Neural progenitor cell (in vitro differentiated cells): ENCODE measurements at regions not wholly inside any gene's neighbourhood (a gene's known extent, or its start where the extent isn't known, plus 50 kb on each side); places are given as distances from the start of the nearest gene placed in this dataset.

Source experiments
- DNase-seq: peaks from one replicate; pipeline ENCODE4 v3.0.0-alpha.2; 2016; ENCODE audit warnings: low spot score
- H2AFZ ChIP-seq: fragments of 200-600 bp; sonication (generic); replicated peaks from 2 replicates; pipeline ENCODE4 v1.6.1; 2016; ENCODE audit warnings: antibody characterized with exemption
- H3F3A ChIP-seq: fragments of 200-600 bp; sonication (generic); 2 replicates; pipeline ENCODE4 v1.6.1; 2016; ENCODE audit warnings: antibody characterized with exemption, low read depth
- H3K27ac ChIP-seq: fragments of 200-600 bp; sonication (generic); 2 replicates; pipeline ENCODE4 v1.5.1; 2016; ENCODE audit warnings: mild to moderate bottlenecking
- H3K27me3 ChIP-seq: fragments of 200-600 bp; sonication (generic); 2 replicates; pipeline ENCODE4 v1.6.1; 2016; ENCODE audit warnings: mild to moderate bottlenecking, moderate library complexity
- H3K36me3 ChIP-seq: fragments of 200-600 bp; sonication (generic); 2 replicates; pipeline ENCODE4 v1.5.1; 2016
- H3K4me1 ChIP-seq: fragments of 200-600 bp; sonication (generic); 2 replicates; pipeline ENCODE4 v1.6.1; 2016; ENCODE audit warnings: mixed run types
- H3K4me2 ChIP-seq: fragments of 200-600 bp; sonication (generic); 2 replicates; pipeline ENCODE4 v1.6.1; 2016
- H3K4me3 ChIP-seq: fragments of 200-600 bp; sonication (generic); 2 replicates; pipeline ENCODE4 v1.5.1; 2016
- H3K79me2 ChIP-seq: fragments of 200-600 bp; sonication (generic); 2 replicates; pipeline ENCODE4 v1.6.1; 2016; ENCODE audit warnings: low read depth
- H3K9ac ChIP-seq: fragments of 200-600 bp; sonication (generic); 2 replicates; pipeline ENCODE4 v1.6.1; 2016
- H3K9me3 ChIP-seq: fragments of 200-600 bp; sonication (generic); 2 replicates; pipeline ENCODE4 v1.5.1; 2016; ENCODE audit warnings: low read depth
- H4K20me1 ChIP-seq: fragments of 200-600 bp; sonication (generic); 2 replicates; pipeline ENCODE4 v1.6.1; 2016; ENCODE audit warnings: low read depth
- H3K27ac Mint-ChIP-seq: 3 replicates; pipeline ENCODE4 v1.8.0; 2021; ENCODE audit warnings: mixed read lengths
- H3K27me3 Mint-ChIP-seq: 2 replicates; pipeline ENCODE4 v1.8.0; 2022; ENCODE audit warnings: low read depth, mild to moderate bottlenecking, inconsistent platforms, moderate library complexity, mixed read lengths; ENCODE audit not compliant: insufficient read depth
- H3K36me3 Mint-ChIP-seq: 3 replicates; pipeline ENCODE4 v1.8.0; 2021; ENCODE audit warnings: mixed read lengths
- H3K4me1 Mint-ChIP-seq: 3 replicates; pipeline ENCODE4 v1.8.0; 2021; ENCODE audit warnings: mixed read lengths
- H3K4me3 Mint-ChIP-seq: 3 replicates; pipeline ENCODE4 v1.8.0; 2021; ENCODE audit warnings: mild to moderate bottlenecking, moderate library complexity, mixed read lengths
- H3K9me3 Mint-ChIP-seq: 3 replicates; pipeline ENCODE4 v1.8.0; 2020; ENCODE audit warnings: mixed read lengths
- CTCF ChIP-seq: fragments of 200-600 bp; sonication (generic); IDR thresholded peaks from 2 replicates; pipeline ENCODE4 v1.5.1; 2017; ENCODE audit warnings: antibody characterized with exemption, mild to moderate bottlenecking
- EZH2 ChIP-seq: fragments of 200-600 bp; sonication (generic); IDR thresholded peaks from 2 replicates; pipeline ENCODE4 v1.6.1; 2017; ENCODE audit warnings: antibody characterized with exemption, mild to moderate bottlenecking, moderate library complexity
- EZH2phosphoT487 ChIP-seq: fragments of 200-600 bp; sonication (generic); IDR thresholded peaks from 2 replicates; pipeline ENCODE4 v1.6.1; 2017; ENCODE audit warnings: antibody characterized with exemption

GRCh38 chr2:193124815-193125214 lies 930.1 kb upstream of the TMEFF2 start:
- H3K79me2 ChIP-seq: no peaks in the 10 kb centered on the region
- H3K9ac ChIP-seq: no peak overlapping the region
- H3K9me3 ChIP-seq: no peaks in the 10 kb centered on the region
- H3K36me3 ChIP-seq: no peaks in the 10 kb centered on the region
- Mint-ChIP-seq H3K4me3 (no peak overlapping the region), H3K27me3 (no peaks in the 10 kb centered on the region), H3K4me1 (no peaks in the 10 kb centered on the region), H3K27ac (no peak overlapping the region), H3K36me3 (no peaks in the 10 kb centered on the region), H3K9me3 (no peaks in the 10 kb centered on the region)
- no peaks in the 10 kb centered on the region for H3F3A ChIP-seq
- DNase-seq: no peak
- H3K27me3 ChIP-seq: no peaks in the 10 kb centered on the region
- no peak for TF ChIP-seq EZH2
- no peak for TF ChIP-seq EZH2phosphoT487
- no peak for TF ChIP-seq CTCF
- no peak overlapping the region for H2AFZ ChIP-seq
- no peak overlapping the region for H3K4me2 ChIP-seq
- no peaks in the 10 kb centered on the region for H4K20me1 ChIP-seq
- H3K4me1 ChIP-seq: no peaks in the 10 kb centered on the region
- H3K27ac ChIP-seq: no peak overlapping the region
- no peak overlapping the region for H3K4me3 ChIP-seq

GRCh38 chr2:193114827-193115226 lies 920.1 kb upstream of the TMEFF2 start:
- H3K27ac Mint-ChIP-seq: no peak overlapping the region
- H3K27ac ChIP-seq: no peak overlapping the region
- H3K36me3 Mint-ChIP-seq: no peaks in the 10 kb centered on the region
- no peak overlapping the region for H3K4me3 ChIP-seq
- H4K20me1 ChIP-seq: peaks cover 5% of the 10 kb centered on the region
- peaks cover 7% of the 10 kb centered on the region for H3F3A ChIP-seq
- no peaks in the 10 kb centered on the region for H3K4me1 ChIP-seq
- no peak overlapping the region for H3K4me3 Mint-ChIP-seq
- H3K36me3 ChIP-seq: no peaks in the 10 kb centered on the region
- H3K9ac ChIP-seq: no peak overlapping the region
- H3K27me3 ChIP-seq: peaks cover 5% of the 10 kb centered on the region
- TF ChIP-seq EZH2phosphoT487 (no peak), CTCF (no peak), EZH2 (no peak)
- no peaks in the 10 kb centered on the region for H3K27me3 Mint-ChIP-seq
- H3K4me1 Mint-ChIP-seq: peaks cover 2% of the 10 kb centered on the region
- no peaks in the 10 kb centered on the region for H3K79me2 ChIP-seq
- no peak overlapping the region for H3K4me2 ChIP-seq
- no peak for DNase-seq
- no peak overlapping the region for H2AFZ ChIP-seq
- H3K9me3 Mint-ChIP-seq: no peaks in the 10 kb centered on the region
- no peaks in the 10 kb centered on the region for H3K9me3 ChIP-seq

DNA sequence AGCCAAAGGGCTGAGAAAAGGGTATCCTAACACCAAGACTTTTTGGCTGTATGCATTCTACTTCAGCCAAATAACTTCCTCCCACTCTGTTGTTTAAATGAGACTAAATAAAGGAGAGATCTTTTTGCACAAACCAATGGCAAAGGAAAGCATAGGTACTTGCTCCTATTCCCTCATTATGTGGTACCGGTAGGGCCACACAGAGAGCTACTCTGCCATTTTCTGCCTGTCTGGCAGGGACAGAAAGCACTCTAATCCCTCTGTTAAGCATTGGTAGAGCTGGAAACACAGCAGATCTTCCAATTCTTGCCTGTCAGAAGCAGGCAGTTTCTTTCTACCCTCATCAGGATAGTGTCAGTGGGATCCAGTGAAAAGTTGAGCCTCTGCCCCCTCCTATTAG lies 918.3 kb upstream of the TMEFF2 start:
- Histone ChIP-seq H3K27ac (no peak overlapping the region), H3K9ac (no peak overlapping the region), H2AFZ (no peak overlapping the region), H3K27me3 (peaks cover 5% of the 10 kb centered on the region), H3K4me3 (no peak overlapping the region), H3K36me3 (no peaks in the 10 kb centered on the region), H3K4me1 (no peaks in the 10 kb centered on the region), H3K79me2 (no peaks in the 10 kb centered on the region), H4K20me1 (peaks cover 5% of the 10 kb centered on the region), H3F3A (peaks cover 7% of the 10 kb centered on the region), H3K9me3 (no peaks in the 10 kb centered on the region), H3K4me2 (no peak overlapping the region)
- no peaks in the 10 kb centered on the region for H3K9me3 Mint-ChIP-seq
- peak; percentile 67 for DNase-seq
- no peaks in the 10 kb centered on the region for H3K27me3 Mint-ChIP-seq
- H3K27ac Mint-ChIP-seq: no peak overlapping the region
- TF ChIP-seq EZH2phosphoT487 (peak; percentile 60), CTCF (no peak), EZH2 (no peak)
- H3K4me3 Mint-ChIP-seq: no peak overlapping the region
- no peaks in the 10 kb centered on the region for H3K36me3 Mint-ChIP-seq
- H3K4me1 Mint-ChIP-seq: peaks cover 2% of the 10 kb centered on the region
